Left lung (tissue), 4 donors: ENCODE measurements at regions not wholly inside any gene's neighbourhood (a gene's known extent, or its start where the extent isn't known, plus 50 kb on each side); places are given as distances from the start of the nearest gene placed in this dataset.

Experiments
- ATAC-seq: fragments of 200-7000 bp; cut with Tn5 transposase; one replicate; pipeline ENCODE4 v1.9.1; 2020; ENCODE audit warnings: moderate library complexity
- DNase-seq, 4 donors: peaks; one replicate each; pipeline ENCODE4 v3.0.0-alpha.2; 2013 to 2020
- H3K27ac ChIP-seq, 2 donors: fragments of 200-600 bp; sonication (generic) in 1 of 2; one replicate each; pipeline versions ENCODE4 v1.5.0 to v1.8.0; 2020 to 2021
- H3K27me3 ChIP-seq, 2 donors: fragments of 200-600 bp; sonication (generic) in 1 of 2; one replicate each; pipeline versions ENCODE4 v1.5.0 to v1.8.0; 2020 to 2021
- H3K36me3 ChIP-seq, 2 donors: fragments of 200-600 bp; sonication (generic) in 1 of 2; one replicate each; pipeline versions ENCODE4 v1.5.0 to v1.8.0; 2020 to 2021
- H3K4me1 ChIP-seq, 2 donors: fragments of 200-600 bp; one replicate each; pipeline ENCODE4 v1.8.0; 2021
- H3K4me3 ChIP-seq, 2 donors: fragments of 200-600 bp; sonication (generic) in 1 of 2; one replicate each; pipeline versions ENCODE4 v1.5.0 to v1.8.0; 2020 to 2021; ENCODE audit warnings: mild to moderate bottlenecking in 1 of 2
- H3K9me3 ChIP-seq, 2 donors: fragments of 200-600 bp; sonication (generic) in 1 of 2; one replicate each; pipeline versions ENCODE4 v1.5.0 to v1.8.0; 2020 to 2021
- intact Hi-C, 2 donors: fragments of 100-400 bp; cut with DNase I; formaldehyde crosslinking; loops; one replicate each; pipeline versions ENCODE4 v1.11.2 to v1.14.2; 2022
- TF ChIP-seq, protein P1 (sequence below), 2 donors: fragments of 200-600 bp; sonication (generic) in 1 of 2; IDR thresholded peaks; one replicate each; pipeline versions ENCODE4 v1.5.0 to v1.8.0; 2021; ENCODE audit warnings: antibody characterized with exemption in 2 of 2
- donor health status: DM: no; HTN: yes; CAD: no.
- donor health status: DM: no; HTN: no; CAD: no.

DNA sequence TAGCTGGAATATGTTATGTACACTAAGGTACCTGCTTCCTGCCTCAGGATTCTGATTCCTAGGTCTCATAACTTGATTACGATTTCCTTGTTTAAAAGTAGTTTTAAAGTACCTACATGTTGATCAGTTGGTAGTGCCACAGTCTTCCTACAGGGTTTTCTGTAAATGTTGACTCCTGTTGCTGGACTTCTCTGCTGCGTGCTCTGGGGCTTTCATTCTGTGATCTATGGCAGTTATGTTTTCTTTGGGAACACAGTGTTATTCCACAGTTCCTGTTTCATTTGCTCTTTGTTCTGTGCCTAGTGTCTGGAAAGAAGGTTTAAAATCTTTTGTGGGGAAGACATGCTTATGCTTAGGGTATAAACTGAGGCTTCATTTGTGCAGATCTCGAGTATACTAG, 343.5 kb downstream of the PLK2 start:
- Histone ChIP-seq H3K36me3 (no peaks in the 10 kb centered on the region), H3K9me3 (no peaks in the 10 kb centered on the region), H3K4me3 (no peak overlapping the region), H3K27me3 (no peaks in the 10 kb centered on the region), H3K27ac (no peak overlapping the region), H3K4me1 (no peaks in the 10 kb centered on the region)
- no peak for ATAC-seq
- intact Hi-C loops = no loop called here
- TF ChIP-seq, protein P1, sequence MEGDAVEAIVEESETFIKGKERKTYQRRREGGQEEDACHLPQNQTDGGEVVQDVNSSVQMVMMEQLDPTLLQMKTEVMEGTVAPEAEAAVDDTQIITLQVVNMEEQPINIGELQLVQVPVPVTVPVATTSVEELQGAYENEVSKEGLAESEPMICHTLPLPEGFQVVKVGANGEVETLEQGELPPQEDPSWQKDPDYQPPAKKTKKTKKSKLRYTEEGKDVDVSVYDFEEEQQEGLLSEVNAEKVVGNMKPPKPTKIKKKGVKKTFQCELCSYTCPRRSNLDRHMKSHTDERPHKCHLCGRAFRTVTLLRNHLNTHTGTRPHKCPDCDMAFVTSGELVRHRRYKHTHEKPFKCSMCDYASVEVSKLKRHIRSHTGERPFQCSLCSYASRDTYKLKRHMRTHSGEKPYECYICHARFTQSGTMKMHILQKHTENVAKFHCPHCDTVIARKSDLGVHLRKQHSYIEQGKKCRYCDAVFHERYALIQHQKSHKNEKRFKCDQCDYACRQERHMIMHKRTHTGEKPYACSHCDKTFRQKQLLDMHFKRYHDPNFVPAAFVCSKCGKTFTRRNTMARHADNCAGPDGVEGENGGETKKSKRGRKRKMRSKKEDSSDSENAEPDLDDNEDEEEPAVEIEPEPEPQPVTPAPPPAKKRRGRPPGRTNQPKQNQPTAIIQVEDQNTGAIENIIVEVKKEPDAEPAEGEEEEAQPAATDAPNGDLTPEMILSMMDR (IDR thresholded peaks at IDR 0.05) = no peak
- no peak for DNase-seq

DNA sequence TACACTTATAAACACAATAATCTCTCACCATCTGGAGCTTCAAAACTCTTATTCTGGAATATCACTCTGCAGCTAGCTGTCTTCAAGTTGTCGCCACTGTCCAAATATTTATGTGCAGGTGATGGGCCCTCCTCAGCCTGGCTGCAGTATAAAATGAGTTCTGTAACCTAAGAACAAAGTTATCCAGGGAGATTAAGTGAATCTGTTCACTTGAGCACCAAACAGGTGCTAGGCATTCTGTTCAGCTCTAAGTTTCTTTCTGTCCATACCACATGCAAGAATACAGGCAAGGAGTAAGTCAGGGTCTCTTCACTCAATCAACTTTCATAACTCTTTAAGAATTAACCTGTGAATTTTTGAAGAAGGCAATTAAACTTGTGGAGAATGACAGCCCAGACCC, 344.1 kb downstream of the PLK2 start:
- DNase-seq (no peak), ATAC-seq (no peak)
- Histone ChIP-seq H3K4me1 (no peaks in the 10 kb centered on the region), H3K36me3 (no peaks in the 10 kb centered on the region), H3K27ac (no peak overlapping the region), H3K9me3 (no peaks in the 10 kb centered on the region), H3K4me3 (no peak overlapping the region), H3K27me3 (no peaks in the 10 kb centered on the region)
- TF ChIP-seq, protein P1 (IDR thresholded peaks at IDR 0.05) = no peak
- intact Hi-C loops = no loop called here

DNA sequence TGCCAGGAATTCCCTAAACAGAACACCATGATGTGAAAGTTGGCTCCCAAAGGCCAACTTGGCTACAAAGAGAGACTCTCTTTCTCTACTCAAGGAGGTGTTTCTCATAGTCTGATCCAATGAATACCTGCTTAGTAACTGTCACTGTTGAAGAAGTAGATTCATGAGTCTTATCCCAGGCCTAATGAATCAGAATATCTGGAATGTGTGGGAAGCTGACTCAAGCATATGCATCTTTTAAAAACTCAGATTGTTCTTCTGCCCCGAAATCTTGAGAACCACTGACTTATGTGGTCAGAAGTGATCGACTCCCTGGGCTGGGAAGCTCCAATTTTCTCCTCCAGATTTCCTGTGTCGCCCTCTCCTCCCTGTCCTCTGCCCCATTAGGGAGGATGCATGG, 345.6 kb downstream of the PLK2 start:
- intact Hi-C loops = no loop called here
- H3K4me1 ChIP-seq = no peaks in the 10 kb centered on the region
- no peaks in the 10 kb centered on the region for H3K9me3 ChIP-seq
- H3K4me3 ChIP-seq = no peak overlapping the region
- no peak for DNase-seq
- no peaks in the 10 kb centered on the region for H3K27me3 ChIP-seq
- no peaks in the 10 kb centered on the region for H3K36me3 ChIP-seq
- H3K27ac ChIP-seq = no peak overlapping the region
- TF ChIP-seq, protein P1 (IDR thresholded peaks at IDR 0.05) = no peak
- no peak for ATAC-seq

DNA sequence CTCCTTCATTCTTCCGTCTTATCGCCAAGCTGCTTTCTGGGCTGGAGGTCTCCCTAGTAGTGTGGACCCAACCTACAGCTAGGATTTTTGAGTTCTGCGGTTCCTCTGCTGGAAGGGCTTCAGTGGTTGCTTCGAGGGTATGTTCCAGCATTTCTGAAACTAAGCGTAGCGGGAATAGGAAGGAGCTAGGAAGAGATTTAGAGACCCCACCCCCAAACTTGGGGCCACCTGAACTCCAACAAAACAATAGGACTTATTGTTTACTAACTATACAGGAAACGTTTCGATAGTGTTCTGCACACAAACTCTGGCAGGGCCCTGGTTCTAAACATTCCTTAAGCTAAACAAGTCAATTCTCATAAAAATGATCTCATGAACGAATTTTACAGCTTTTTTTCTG, 346.7 kb downstream of the PLK2 start:
- intact Hi-C loops = no loop called here
- no peaks in the 10 kb centered on the region for H3K36me3 ChIP-seq

DNA sequence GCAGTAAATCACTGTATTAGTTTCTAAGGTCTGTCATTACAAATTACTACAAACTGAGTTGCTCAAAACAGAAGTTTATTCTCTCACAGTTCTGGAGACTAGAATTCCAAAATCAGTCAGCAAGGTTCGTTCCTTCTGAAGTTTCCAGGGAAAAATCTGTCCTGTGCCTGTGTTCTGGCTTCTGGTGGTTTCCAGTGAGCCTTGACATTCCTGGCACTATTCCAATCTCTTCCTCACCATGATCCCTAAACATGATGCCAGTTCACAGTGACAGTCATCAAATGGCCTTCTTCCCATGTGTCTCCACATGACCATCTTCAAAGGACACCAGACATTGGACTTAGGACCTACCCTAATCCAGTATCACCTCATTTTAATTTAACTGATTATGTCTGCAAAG, 351.4 kb downstream of the PLK2 start:
- Histone ChIP-seq H3K9me3 (no peaks in the 10 kb centered on the region), H3K4me3 (no peak overlapping the region), H3K4me1 (no peaks in the 10 kb centered on the region), H3K36me3 (no peaks in the 10 kb centered on the region), H3K27ac (no peak overlapping the region), H3K27me3 (no peaks in the 10 kb centered on the region)
- intact Hi-C loops = no loop called here
- TF ChIP-seq, protein P1 (IDR thresholded peaks at IDR 0.05) = no peak
- ATAC-seq (no peak), DNase-seq (no peak)

More for the DNA sequence above, 346.7 kb downstream of the PLK2 start:
- ATAC-seq (no peak), DNase-seq (no peak)
- Histone ChIP-seq H3K27me3 (no peaks in the 10 kb centered on the region), H3K4me3 (no peak overlapping the region), H3K4me1 (no peaks in the 10 kb centered on the region), H3K9me3 (no peaks in the 10 kb centered on the region), H3K27ac (no peak overlapping the region)
- TF ChIP-seq, protein P1 (IDR thresholded peaks at IDR 0.05) = no peak
